Peyer's patch (tissue), 4 donors: ENCODE measurements at regions not wholly inside any gene's neighbourhood (a gene's known extent, or its start where the extent isn't known, plus 50 kb on each side); places are given as distances from the start of the nearest gene placed in this dataset.

ENCODE experiments used
- DNase-seq, 3 donors: peaks; one replicate each; pipeline ENCODE4 v3.0.0-alpha.2; 2017 to 2019
- H3K27ac ChIP-seq, 4 donors: fragments of 200-600 bp; sonication (generic); one replicate each; pipeline ENCODE4 v1.5.1; 2016 to 2019
- H3K27me3 ChIP-seq, 2 donors: fragments of 200-600 bp; sonication (generic); one replicate each; pipeline ENCODE4 v1.5.1; 2019
- H3K36me3 ChIP-seq, 3 donors: fragments of 200-600 bp; sonication (generic); one replicate each; pipeline ENCODE4 v1.5.1; 2016 to 2019
- H3K4me1 ChIP-seq, 4 donors: fragments of 200-600 bp; sonication (generic); one replicate each; pipeline ENCODE4 v1.5.1; 2016 to 2019
- H3K4me3 ChIP-seq, 4 donors: fragments of 200-600 bp; sonication (generic); 1 replicate in 3 of 4; 2 replicates in 1 of 4; pipeline ENCODE4 v1.5.1; 2016 to 2019; ENCODE audit warnings: mild to moderate bottlenecking in 1 of 4
- H3K9me3 ChIP-seq, 4 donors: fragments of 200-600 bp; sonication (generic); one replicate each; pipeline ENCODE4 v1.5.1; 2016 to 2019; ENCODE audit warnings: mild to moderate bottlenecking in 1 of 4
- CTCF ChIP-seq, 6 experiments: fragments of 450-650 bp in 4 of 6; fragments of 200-600 bp in 2 of 6; sonication (generic) in 1 of 6; IDR thresholded peaks; one replicate each; pipeline ENCODE4 v1.5.1; 2017 to 2019; ENCODE audit warnings: antibody characterized with exemption in 6 of 6, mild to moderate bottlenecking in 3 of 6, moderate library complexity in 1 of 6
- POLR2A ChIP-seq, 2 donors: fragments of 450-650 bp; IDR thresholded peaks; one replicate each; pipeline ENCODE4 v1.5.1; 2017; ENCODE audit warnings: antibody characterized with exemption in 2 of 2, mild to moderate bottlenecking in 2 of 2, moderate library complexity in 2 of 2

GRCh38 chr12:58487678-58488161 lies 432.6 kb downstream of the LRIG3 start:
- Histone ChIP-seq H3K27me3 (no peaks in the 10 kb centered on the region), H3K4me3 (no peak overlapping the region), H3K36me3 (no peaks in the 10 kb centered on the region), H3K9me3 (no peaks in the 10 kb centered on the region), H3K27ac (no peak overlapping the region), H3K4me1 (no peaks in the 10 kb centered on the region)
- DNase-seq, result no peak
- TF ChIP-seq CTCF (IDR thresholded peaks at IDR 0.05) (no peak), POLR2A (IDR thresholded peaks at IDR 0.05) (no peak)

- DNase-seq, result no peak
- H3K4me3 ChIP-seq, result no peak overlapping the region
- H3K4me1 ChIP-seq, result no peaks in the 10 kb centered on the region
- no peaks in the 10 kb centered on the region for H3K27me3 ChIP-seq
- no peak for TF ChIP-seq POLR2A (IDR thresholded peaks at IDR 0.05)
- TF ChIP-seq CTCF (IDR thresholded peaks at IDR 0.05), result no peak
- no peaks in the 10 kb centered on the region for H3K36me3 ChIP-seq
- no peaks in the 10 kb centered on the region for H3K9me3 ChIP-seq
- no peak overlapping the region for H3K27ac ChIP-seq
Observed at GRCh38 chr12:58489394-58489793, 430.9 kb downstream of the LRIG3 start.

- Histone ChIP-seq H3K27me3 (no peaks in the 10 kb centered on the region), H3K4me1 (no peaks in the 10 kb centered on the region), H3K27ac (no peak overlapping the region), H3K4me3 (no peak overlapping the region), H3K9me3 (no peaks in the 10 kb centered on the region), H3K36me3 (no peaks in the 10 kb centered on the region)
- DNase-seq, result no peak
- TF ChIP-seq POLR2A (IDR thresholded peaks at IDR 0.05) (no peak), CTCF (IDR thresholded peaks at IDR 0.05) (no peak)
Observed at GRCh38 chr12:58491306-58491705, 429.0 kb downstream of the LRIG3 start.

- no peak for DNase-seq
- Histone ChIP-seq H3K9me3 (no peaks in the 10 kb centered on the region), H3K27ac (no peak overlapping the region), H3K4me3 (no peak overlapping the region), H3K27me3 (no peaks in the 10 kb centered on the region), H3K36me3 (no peaks in the 10 kb centered on the region), H3K4me1 (no peaks in the 10 kb centered on the region)
- TF ChIP-seq POLR2A (IDR thresholded peaks at IDR 0.05), result no peak
- TF ChIP-seq CTCF (IDR thresholded peaks at IDR 0.05), result no peak
Observed at GRCh38 chr12:58496411-58497190, 423.7 kb downstream of the LRIG3 start.

GRCh38 chr12:58500399-58500798 lies 419.9 kb downstream of the LRIG3 start:
- Histone ChIP-seq H3K9me3 (no peaks in the 10 kb centered on the region), H3K4me1 (peaks cover 0 to 7% (median 0%) of the 10 kb centered on the region in 4 donors), H3K27me3 (no peaks in the 10 kb centered on the region), H3K36me3 (no peaks in the 10 kb centered on the region), H3K27ac (no peak overlapping the region), H3K4me3 (no peak overlapping the region)
- no peak for DNase-seq
- no peak for TF ChIP-seq POLR2A (IDR thresholded peaks at IDR 0.05)
- no peak for TF ChIP-seq CTCF (IDR thresholded peaks at IDR 0.05)
